DOHH2 (cell line): ENCODE measurements at regions not wholly inside any gene's neighbourhood (a gene's known extent, or its start where the extent isn't known, plus 50 kb on each side); places are given as distances from the start of the nearest gene placed in this dataset.

ENCODE experiments used
- H3F3A ChIP-seq: fragments of 200-600 bp; sonication (generic), shearing (Covaris generic); 2 replicates; pipeline ENCODE4 v1.6.0; 2016; ENCODE audit warnings: antibody characterized with exemption, mild to moderate bottlenecking; ENCODE audit not compliant: control insufficient read depth, insufficient read depth
- H3K27ac ChIP-seq: fragments of 200-600 bp; sonication (generic); 2 replicates; pipeline ENCODE4 v1.5.1; 2014; ENCODE audit warnings: low read depth, mild to moderate bottlenecking, low read length, moderate library complexity
- H3K27me3 ChIP-seq: fragments of 200-600 bp; sonication (generic); 2 replicates; pipeline ENCODE4 v1.6.1; 2014; ENCODE audit warnings: mild to moderate bottlenecking, low read length, mixed read lengths; ENCODE audit not compliant: control insufficient read depth
- H3K36me3 ChIP-seq: fragments of 200-600 bp; sonication (generic); 2 replicates; pipeline ENCODE4 v1.6.1; 2014; ENCODE audit warnings: mild to moderate bottlenecking, low read length, moderate library complexity, mixed read lengths; ENCODE audit not compliant: control insufficient read depth
- H3K4me1 ChIP-seq: fragments of 200-600 bp; sonication (generic); 2 replicates; pipeline ENCODE4 v1.6.1; 2014; ENCODE audit warnings: mild to moderate bottlenecking, low read length, mixed read lengths; ENCODE audit not compliant: control insufficient read depth
- H3K4me2 ChIP-seq: fragments of 200-600 bp; sonication (generic); 2 replicates; pipeline ENCODE4 v1.6.0; 2014; ENCODE audit warnings: mild to moderate bottlenecking, low read length, moderate library complexity
- H3K4me3 ChIP-seq: fragments of 200-600 bp; sonication (generic); 2 replicates; pipeline ENCODE4 v1.5.1; 2014; ENCODE audit warnings: mild to moderate bottlenecking, low read length, mixed read lengths
- H3K79me2 ChIP-seq: fragments of 200-600 bp; sonication (generic); 2 replicates; pipeline ENCODE4 v1.6.1; 2014; ENCODE audit warnings: mild to moderate bottlenecking, low read length, mixed read lengths; ENCODE audit not compliant: control insufficient read depth
- H3K9me2 ChIP-seq: fragments of 200-600 bp; sonication (generic); replicated peaks from 2 replicates; pipeline ENCODE4 v1.6.1; 2014; ENCODE audit warnings: mild to moderate bottlenecking, low read length, mixed read lengths; ENCODE audit not compliant: control insufficient read depth
- H3K9me3 ChIP-seq: fragments of 200-600 bp; sonication (generic); 2 replicates; pipeline ENCODE4 v1.6.1; 2014; ENCODE audit warnings: antibody characterized with exemption, low read length, mixed read lengths; ENCODE audit not compliant: control insufficient read depth, insufficient read depth
- H4K20me1 ChIP-seq: fragments of 200-600 bp; sonication (generic); 2 replicates; pipeline ENCODE4 v1.6.0; 2014; ENCODE audit warnings: low read depth, mild to moderate bottlenecking, antibody characterized with exemption, low read length, moderate library complexity; ENCODE audit not compliant: control insufficient read depth, insufficient read depth
- EZH2phosphoT487 ChIP-seq: fragments of 200-600 bp; sonication (generic); IDR thresholded peaks from 2 replicates; pipeline ENCODE4 v1.6.1; 2017; ENCODE audit warnings: borderline replicate concordance, mild to moderate bottlenecking, antibody characterized with exemption, low read length, moderate library complexity, mixed read lengths
- TF ChIP-seq, protein P1 (sequence below): fragments of 200-600 bp; sonication (generic); IDR thresholded peaks from one replicate; pipeline ENCODE4 v1.5.1; 2014; ENCODE audit warnings: antibody characterized with exemption, mild to moderate bottlenecking, low read depth, low read length; ENCODE audit not compliant: poor library complexity, severe bottlenecking

- Histone ChIP-seq H3K9me3 (no peaks in the 10 kb centered on the region), H3F3A (no peaks in the 10 kb centered on the region), H3K27ac (no peak overlapping the region), H3K4me3 (no peak overlapping the region), H3K79me2 (no peaks in the 10 kb centered on the region), H3K36me3 (no peaks in the 10 kb centered on the region), H3K9me2 (no peaks in the 10 kb centered on the region), H3K4me2 (no peak overlapping the region), H4K20me1 (no peaks in the 10 kb centered on the region), H3K27me3 (no peaks in the 10 kb centered on the region), H3K4me1 (no peaks in the 10 kb centered on the region)
- TF ChIP-seq, protein P1, sequence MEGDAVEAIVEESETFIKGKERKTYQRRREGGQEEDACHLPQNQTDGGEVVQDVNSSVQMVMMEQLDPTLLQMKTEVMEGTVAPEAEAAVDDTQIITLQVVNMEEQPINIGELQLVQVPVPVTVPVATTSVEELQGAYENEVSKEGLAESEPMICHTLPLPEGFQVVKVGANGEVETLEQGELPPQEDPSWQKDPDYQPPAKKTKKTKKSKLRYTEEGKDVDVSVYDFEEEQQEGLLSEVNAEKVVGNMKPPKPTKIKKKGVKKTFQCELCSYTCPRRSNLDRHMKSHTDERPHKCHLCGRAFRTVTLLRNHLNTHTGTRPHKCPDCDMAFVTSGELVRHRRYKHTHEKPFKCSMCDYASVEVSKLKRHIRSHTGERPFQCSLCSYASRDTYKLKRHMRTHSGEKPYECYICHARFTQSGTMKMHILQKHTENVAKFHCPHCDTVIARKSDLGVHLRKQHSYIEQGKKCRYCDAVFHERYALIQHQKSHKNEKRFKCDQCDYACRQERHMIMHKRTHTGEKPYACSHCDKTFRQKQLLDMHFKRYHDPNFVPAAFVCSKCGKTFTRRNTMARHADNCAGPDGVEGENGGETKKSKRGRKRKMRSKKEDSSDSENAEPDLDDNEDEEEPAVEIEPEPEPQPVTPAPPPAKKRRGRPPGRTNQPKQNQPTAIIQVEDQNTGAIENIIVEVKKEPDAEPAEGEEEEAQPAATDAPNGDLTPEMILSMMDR: no peak
- TF ChIP-seq EZH2phosphoT487: no peak
Observed at GRCh38 chr6:140782941-140783340, 1349.8 kb upstream of the GJE1 start.

DNA sequence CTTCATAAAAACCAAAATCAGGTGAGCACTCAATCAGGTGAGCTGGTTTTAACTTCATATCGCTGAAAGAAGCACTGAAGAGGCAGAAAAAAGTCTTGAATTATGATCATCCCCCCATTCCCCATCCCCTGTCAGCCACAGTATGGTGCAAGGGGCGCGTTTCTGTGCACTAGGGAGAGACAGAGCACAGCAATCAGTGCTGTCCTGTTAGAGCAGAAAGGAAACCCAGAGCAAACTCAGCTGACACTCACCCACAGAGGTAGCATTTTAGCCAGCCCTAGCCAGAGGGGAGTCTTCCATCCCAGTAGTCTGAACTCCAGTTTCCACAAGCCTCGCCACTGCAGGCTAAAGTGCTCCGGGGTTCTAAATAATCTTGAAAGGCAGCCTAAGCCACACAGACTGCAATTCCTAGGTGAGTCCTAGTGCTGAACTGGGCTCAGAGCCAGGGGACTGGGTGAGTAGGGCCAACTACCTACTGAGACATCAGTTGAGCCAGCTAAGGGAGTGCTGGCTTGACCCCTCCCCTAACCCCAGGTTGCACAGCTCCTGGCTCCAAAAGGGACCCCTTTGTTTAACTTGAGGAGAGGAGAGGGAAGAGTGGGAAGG lies 1352.6 kb upstream of the GJE1 start:
- Histone ChIP-seq H3K9me3 (no peaks in the 10 kb centered on the region), H3K4me1 (no peaks in the 10 kb centered on the region), H3K79me2 (no peaks in the 10 kb centered on the region), H4K20me1 (no peaks in the 10 kb centered on the region), H3K27ac (no peak overlapping the region), H3K4me3 (no peak overlapping the region), H3F3A (no peaks in the 10 kb centered on the region), H3K4me2 (no peak overlapping the region), H3K9me2 (no peaks in the 10 kb centered on the region), H3K36me3 (no peaks in the 10 kb centered on the region), H3K27me3 (no peaks in the 10 kb centered on the region)
- no peak for TF ChIP-seq EZH2phosphoT487
- TF ChIP-seq, protein P1: no peak

DNA sequence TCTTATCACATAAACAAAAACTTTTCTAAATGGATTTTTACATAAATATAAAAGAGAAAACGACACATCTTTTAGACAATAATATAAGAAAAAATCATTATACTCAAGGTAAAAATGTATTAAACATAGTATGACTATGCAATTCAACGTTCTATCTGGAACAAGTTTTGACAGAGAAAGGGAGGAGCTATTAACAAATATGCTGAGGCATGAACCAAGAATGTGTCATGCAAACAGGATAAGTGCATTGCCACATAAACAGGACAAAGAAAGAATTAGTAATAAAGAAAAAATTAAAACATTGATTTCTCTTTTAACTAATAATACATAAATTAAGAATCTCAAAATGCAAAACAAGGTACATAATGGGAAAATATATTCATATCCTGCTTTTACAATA lies 1353.4 kb upstream of the GJE1 start:
- H3K4me2 ChIP-seq: no peak overlapping the region
- no peaks in the 10 kb centered on the region for H3K9me3 ChIP-seq
- no peaks in the 10 kb centered on the region for H3K27me3 ChIP-seq
- no peaks in the 10 kb centered on the region for H3K79me2 ChIP-seq
- no peaks in the 10 kb centered on the region for H3K4me1 ChIP-seq
- TF ChIP-seq, protein P1: no peak
- no peak for TF ChIP-seq EZH2phosphoT487
- no peaks in the 10 kb centered on the region for H4K20me1 ChIP-seq
- H3K9me2 ChIP-seq: no peaks in the 10 kb centered on the region
- H3F3A ChIP-seq: no peaks in the 10 kb centered on the region
- no peak overlapping the region for H3K4me3 ChIP-seq
- no peak overlapping the region for H3K27ac ChIP-seq
- no peaks in the 10 kb centered on the region for H3K36me3 ChIP-seq

DNA sequence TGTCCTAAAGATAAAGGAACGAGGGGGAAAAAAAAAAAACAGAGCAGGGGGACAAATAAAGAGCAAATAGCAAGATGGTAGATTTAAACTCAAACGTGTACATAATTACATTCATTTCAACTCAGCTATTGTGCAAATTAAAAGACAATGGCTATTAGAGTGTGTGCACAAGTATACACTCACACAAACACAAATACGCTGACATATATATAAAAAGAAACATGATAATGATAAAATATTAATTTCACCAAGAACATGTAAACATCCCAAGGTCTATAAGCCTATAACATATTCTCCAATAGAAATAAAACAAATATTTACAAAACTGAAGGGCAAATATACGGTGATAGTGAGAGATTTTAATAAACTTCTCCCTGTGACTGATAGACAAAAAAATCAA lies 1354.9 kb upstream of the GJE1 start:
- Histone ChIP-seq H3K79me2 (no peaks in the 10 kb centered on the region), H4K20me1 (no peaks in the 10 kb centered on the region), H3K36me3 (no peaks in the 10 kb centered on the region), H3K9me3 (no peaks in the 10 kb centered on the region), H3K4me3 (no peak overlapping the region), H3K4me2 (no peak overlapping the region), H3K9me2 (no peaks in the 10 kb centered on the region), H3K27ac (no peak overlapping the region), H3F3A (no peaks in the 10 kb centered on the region), H3K27me3 (no peaks in the 10 kb centered on the region), H3K4me1 (no peaks in the 10 kb centered on the region)
- no peak for TF ChIP-seq EZH2phosphoT487
- TF ChIP-seq, protein P1: no peak
